HG02840 (cell line): ENCODE measurements at regions not wholly inside any gene's neighbourhood (a gene's known extent, or its start where the extent isn't known, plus 50 kb on each side); places are given as distances from the start of the nearest gene placed in this dataset.

Source experiments
- ATAC-seq: cut with Tn5 transposase; IDR thresholded peaks from one replicate; pipeline ENCODE4 v1.9.1; 2021; ENCODE audit warnings: mild to moderate bottlenecking, moderate library complexity, moderate number of reproducible peaks; ENCODE audit not compliant: unreplicated experiment, low FRiP score

- ATAC-seq = no peak
Measured at GRCh38 chr1:219805191-219805590, 123.2 kb downstream of the SLC30A10 start.

- ATAC-seq = no peak
Measured at GRCh38 chr1:219801156-219801820, 127.1 kb downstream of the SLC30A10 start.

GRCh38 chr1:219798283-219799030 is 129.9 kb downstream of the SLC30A10 start:
- no peak for ATAC-seq

- ATAC-seq = no peak
Measured at GRCh38 chr1:219797683-219798082, 130.7 kb downstream of the SLC30A10 start.

GRCh38 chr1:219797009-219797408 is 131.3 kb downstream of the SLC30A10 start:
- no peak for ATAC-seq

GRCh38 chr1:219795363-219795917 is 132.9 kb downstream of the SLC30A10 start:
- ATAC-seq = no peak

GRCh38 chr1:219794085-219794743 is 134.1 kb downstream of the SLC30A10 start:
- no peak for ATAC-seq

- ATAC-seq = no peak
Measured at GRCh38 chr1:219792337-219793021, 135.9 kb downstream of the SLC30A10 start.

- no peak for ATAC-seq
Measured at GRCh38 chr1:219791766-219792165, 136.6 kb downstream of the SLC30A10 start.

- ATAC-seq = no peak
Measured at GRCh38 chr1:219790834-219791615, 137.3 kb downstream of the SLC30A10 start.

- ATAC-seq = no peak
Measured at GRCh38 chr1:219788700-219789099, 139.7 kb downstream of the SLC30A10 start.

- ATAC-seq = no peak
Measured at GRCh38 chr1:219788091-219788490, 140.3 kb downstream of the SLC30A10 start.

GRCh38 chr1:219784660-219785381 is 143.5 kb downstream of the SLC30A10 start:
- no peak for ATAC-seq

GRCh38 chr1:219783605-219784235 is 144.6 kb downstream of the SLC30A10 start:
- ATAC-seq = no peak

- ATAC-seq = no peak
Measured at GRCh38 chr1:219782929-219783328, 145.4 kb downstream of the SLC30A10 start.

- no peak for ATAC-seq
Measured at GRCh38 chr1:219782311-219782710, 146.0 kb downstream of the SLC30A10 start.

- no peak for ATAC-seq
Measured at GRCh38 chr1:219781491-219781890, 146.9 kb downstream of the SLC30A10 start.

- no peak for ATAC-seq
Measured at GRCh38 chr1:219778793-219779369, 149.5 kb downstream of the SLC30A10 start.
